Tibial artery (tissue), 4 donors: ENCODE measurements at regions not wholly inside any gene's neighbourhood (a gene's known extent, or its start where the extent isn't known, plus 50 kb on each side); places are given as distances from the start of the nearest gene placed in this dataset.

Experiments
- DNase-seq, 2 donors: peaks; one replicate each; pipeline ENCODE4 v3.0.0-alpha.2; 2019
- H3K27ac ChIP-seq, 2 donors: fragments of 200-600 bp; sonication (generic) in 1 of 2; 1 replicate in 1 of 2; 2 replicates in 1 of 2; pipeline ENCODE4 v1.5.1; 2018 to 2019; ENCODE audit warnings: mild to moderate bottlenecking in 1 of 2
- H3K27me3 ChIP-seq, 2 donors: fragments of 200-600 bp; sonication (generic) in 1 of 2; one replicate each; pipeline versions ENCODE4 v1.5.1 to v1.6.0; 2016 to 2019
- H3K36me3 ChIP-seq, 3 donors: fragments of 200-600 bp; sonication (generic) in 2 of 3; one replicate each; pipeline ENCODE4 v1.5.1; 2016 to 2019; ENCODE audit warnings: mild to moderate bottlenecking in 2 of 3
- H3K4me1 ChIP-seq, 4 donors: fragments of 200-600 bp; sonication (generic) in 2 of 4; 1 replicate in 3 of 4; 2 replicates in 1 of 4; pipeline ENCODE4 v1.5.1; 2016 to 2019
- H3K4me3 ChIP-seq, 2 donors: fragments of 200-600 bp; sonication (generic) in 1 of 2; 1 replicate in 1 of 2; 2 replicates in 1 of 2; pipeline ENCODE4 v1.5.1; 2018 to 2019; ENCODE audit warnings: mild to moderate bottlenecking in 2 of 2
- H3K9me3 ChIP-seq, 3 donors: fragments of 200-600 bp; sonication (generic) in 1 of 3; one replicate each; pipeline ENCODE4 v1.5.1; 2016 to 2019
- intact Hi-C: fragments of 100-400 bp; cut with DNase I; formaldehyde crosslinking; loops from one replicate; pipeline ENCODE4 v1.15.0; 2023; ENCODE audit warnings: low total_unique reads
- TF ChIP-seq, protein P1 (sequence below), 2 experiments: fragments of 200-600 bp in 1 of 2; fragments of 450-650 bp in 1 of 2; IDR thresholded peaks; one replicate each; pipeline ENCODE4 v1.5.1; 2017 to 2019; ENCODE audit warnings: antibody characterized with exemption in 2 of 2, mild to moderate bottlenecking in 1 of 2, moderate library complexity in 1 of 2

GRCh38 chr9:116101516-116101915 lies 52.1 kb upstream of the PAPPA start:
- intact Hi-C loops = no loop called here
- H3K4me3 ChIP-seq = no peak overlapping the region
- TF ChIP-seq, protein P1, sequence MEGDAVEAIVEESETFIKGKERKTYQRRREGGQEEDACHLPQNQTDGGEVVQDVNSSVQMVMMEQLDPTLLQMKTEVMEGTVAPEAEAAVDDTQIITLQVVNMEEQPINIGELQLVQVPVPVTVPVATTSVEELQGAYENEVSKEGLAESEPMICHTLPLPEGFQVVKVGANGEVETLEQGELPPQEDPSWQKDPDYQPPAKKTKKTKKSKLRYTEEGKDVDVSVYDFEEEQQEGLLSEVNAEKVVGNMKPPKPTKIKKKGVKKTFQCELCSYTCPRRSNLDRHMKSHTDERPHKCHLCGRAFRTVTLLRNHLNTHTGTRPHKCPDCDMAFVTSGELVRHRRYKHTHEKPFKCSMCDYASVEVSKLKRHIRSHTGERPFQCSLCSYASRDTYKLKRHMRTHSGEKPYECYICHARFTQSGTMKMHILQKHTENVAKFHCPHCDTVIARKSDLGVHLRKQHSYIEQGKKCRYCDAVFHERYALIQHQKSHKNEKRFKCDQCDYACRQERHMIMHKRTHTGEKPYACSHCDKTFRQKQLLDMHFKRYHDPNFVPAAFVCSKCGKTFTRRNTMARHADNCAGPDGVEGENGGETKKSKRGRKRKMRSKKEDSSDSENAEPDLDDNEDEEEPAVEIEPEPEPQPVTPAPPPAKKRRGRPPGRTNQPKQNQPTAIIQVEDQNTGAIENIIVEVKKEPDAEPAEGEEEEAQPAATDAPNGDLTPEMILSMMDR (IDR thresholded peaks at IDR 0.05) = no peak
- H3K36me3 ChIP-seq = no peaks in the 10 kb centered on the region
- no peaks in the 10 kb centered on the region for H3K27me3 ChIP-seq
- no peaks in the 10 kb centered on the region for H3K4me1 ChIP-seq
- H3K27ac ChIP-seq = no peak overlapping the region
- no peaks in the 10 kb centered on the region for H3K9me3 ChIP-seq
- no peak for DNase-seq

DNA sequence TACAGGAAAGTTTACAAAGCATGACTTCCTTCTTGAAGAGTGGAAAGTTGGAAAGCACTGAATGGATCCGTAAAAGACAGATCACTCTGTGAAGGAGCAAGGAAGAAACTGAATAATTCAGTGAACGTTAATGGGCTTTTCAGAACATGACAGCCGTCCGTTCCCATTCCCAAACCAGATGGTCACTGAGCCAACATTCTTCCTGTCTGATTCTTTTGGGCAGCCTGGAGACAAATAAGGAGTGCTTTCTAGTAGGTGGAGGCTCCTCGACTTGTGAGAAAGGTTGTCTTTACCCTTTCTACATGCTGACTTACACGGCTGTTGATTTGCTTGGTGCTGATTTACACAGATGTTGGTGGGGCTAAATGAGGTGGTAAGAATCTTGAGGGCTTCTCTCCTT lies 51.0 kb upstream of the PAPPA start:
- Histone ChIP-seq H3K27me3 (no peaks in the 10 kb centered on the region), H3K9me3 (no peaks in the 10 kb centered on the region), H3K4me1 (no peaks in the 10 kb centered on the region), H3K4me3 (no peak overlapping the region), H3K36me3 (no peaks in the 10 kb centered on the region), H3K27ac (no peak overlapping the region)
- intact Hi-C loops = no loop called here
- TF ChIP-seq, protein P1 (IDR thresholded peaks at IDR 0.05) = no peak
- DNase-seq = no peak
